ENCODE measurements at regions not wholly inside any gene's neighbourhood (a gene's known extent, or its start where the extent isn't known, plus 50 kb on each side); places are given as distances from the start of the nearest gene placed in this dataset.

GRCh38 chr6:747028-747427, 54.1 kb upstream of the EXOC2 start:
- DNase-seq, result no peak

DNA sequence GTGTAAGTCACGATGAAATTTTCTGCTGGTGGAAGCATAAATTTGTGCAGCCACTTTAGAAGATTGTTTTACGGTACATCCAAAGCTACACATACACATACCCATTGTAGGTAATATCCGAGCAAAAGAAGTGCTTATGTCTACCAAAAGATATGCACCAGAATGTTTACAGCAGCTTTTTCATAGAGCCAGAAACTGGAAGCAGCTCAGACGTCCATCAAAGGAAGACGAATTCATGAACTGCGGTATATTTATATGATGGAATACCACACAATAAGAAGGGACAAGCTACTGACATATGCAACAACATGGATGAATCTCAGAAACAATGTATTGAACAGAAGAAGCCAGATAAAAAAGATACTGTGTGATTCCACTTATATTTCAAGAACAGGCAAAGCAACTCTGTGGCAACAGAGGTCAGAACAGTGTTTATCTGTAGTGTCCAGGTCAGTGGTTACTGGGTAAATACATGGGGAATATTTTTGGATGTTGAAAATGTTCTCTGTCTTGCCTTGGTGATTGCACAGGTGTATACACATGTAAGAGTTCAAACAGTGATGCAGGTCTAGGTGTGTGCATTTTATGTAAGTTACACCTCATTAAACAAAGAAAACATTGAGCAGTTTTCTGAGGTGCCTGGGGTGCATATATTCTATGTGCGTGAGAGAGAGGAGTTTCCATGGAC, 51.9 kb upstream of the EXOC2 start:
- DNase-seq, result no peak

DNA sequence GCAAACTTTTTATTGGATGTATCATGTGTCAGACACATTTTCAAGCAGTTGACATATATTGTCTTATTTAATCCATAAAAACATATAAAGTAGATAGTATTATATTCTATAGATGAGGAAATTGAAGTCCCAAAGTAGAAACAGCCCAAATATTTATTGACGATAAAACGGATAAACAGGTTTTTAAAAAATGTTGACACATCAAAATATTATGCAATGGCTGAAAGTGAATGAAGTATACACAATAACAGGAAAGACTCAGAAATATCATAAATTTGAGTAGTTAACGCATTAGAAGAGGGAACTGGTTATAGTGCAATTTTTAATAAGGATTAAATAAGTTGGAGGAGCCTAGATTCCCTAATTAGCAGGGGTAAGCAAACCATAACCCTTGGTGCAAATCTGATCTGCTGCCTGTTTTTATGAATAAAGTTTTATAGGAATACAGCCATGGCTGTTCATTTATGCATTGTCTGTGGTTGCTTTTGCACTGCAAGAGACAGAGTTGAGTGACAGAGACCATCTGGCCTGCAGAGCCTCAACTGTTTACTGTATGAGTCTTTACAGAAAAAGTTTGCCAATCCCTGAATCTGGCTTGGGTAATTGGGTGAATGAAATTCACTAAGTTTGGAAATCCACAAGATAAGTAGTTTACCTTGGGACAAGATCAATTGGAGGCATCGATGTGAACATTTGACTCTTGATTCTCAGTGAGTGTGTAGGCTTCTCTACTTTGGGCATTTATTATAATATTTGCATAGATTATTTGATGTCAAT, 50.6 kb upstream of the EXOC2 start:
- DNase-seq, result no peak
